Endothelial cell (in vitro differentiated cells): ENCODE measurements at regions not wholly inside any gene's neighbourhood (a gene's known extent, or its start where the extent isn't known, plus 50 kb on each side); places are given as distances from the start of the nearest gene placed in this dataset.

ENCODE experiments used
- DNase-seq: peaks from one replicate; pipeline ENCODE4 v3.0.0; 2021; ENCODE audit warnings: low spot score
- H3K27ac Mint-ChIP-seq: one replicate; pipeline ENCODE4 v1.8.0; 2021; ENCODE audit warnings: mixed read lengths, inconsistent platforms; ENCODE audit not compliant: unreplicated experiment
- H3K27me3 Mint-ChIP-seq: one replicate; pipeline ENCODE4 v1.8.0; 2021; ENCODE audit warnings: mild to moderate bottlenecking, moderate library complexity, mixed read lengths, inconsistent platforms; ENCODE audit not compliant: unreplicated experiment
- H3K36me3 Mint-ChIP-seq: one replicate; pipeline ENCODE4 v1.8.0; 2021; ENCODE audit warnings: mild to moderate bottlenecking, low read depth, mixed read lengths, inconsistent platforms; ENCODE audit not compliant: unreplicated experiment
- H3K4me1 Mint-ChIP-seq: one replicate; pipeline ENCODE4 v1.8.0; 2021; ENCODE audit warnings: mild to moderate bottlenecking, mixed read lengths, inconsistent platforms; ENCODE audit not compliant: unreplicated experiment
- H3K4me3 Mint-ChIP-seq: one replicate; pipeline ENCODE4 v1.8.0; 2021; ENCODE audit warnings: mild to moderate bottlenecking, mixed read lengths, inconsistent platforms; ENCODE audit not compliant: unreplicated experiment
- H3K9me3 Mint-ChIP-seq: one replicate; pipeline ENCODE4 v1.8.0; 2021; ENCODE audit warnings: mixed read lengths, inconsistent platforms; ENCODE audit not compliant: unreplicated experiment
- CTCF ChIP-seq: fragments of 200-600 bp; sonication (generic); IDR thresholded peaks from one replicate; pipeline ENCODE4 v1.5.0; 2021; ENCODE audit warnings: antibody characterized with exemption; ENCODE audit not compliant: unreplicated experiment

DNA sequence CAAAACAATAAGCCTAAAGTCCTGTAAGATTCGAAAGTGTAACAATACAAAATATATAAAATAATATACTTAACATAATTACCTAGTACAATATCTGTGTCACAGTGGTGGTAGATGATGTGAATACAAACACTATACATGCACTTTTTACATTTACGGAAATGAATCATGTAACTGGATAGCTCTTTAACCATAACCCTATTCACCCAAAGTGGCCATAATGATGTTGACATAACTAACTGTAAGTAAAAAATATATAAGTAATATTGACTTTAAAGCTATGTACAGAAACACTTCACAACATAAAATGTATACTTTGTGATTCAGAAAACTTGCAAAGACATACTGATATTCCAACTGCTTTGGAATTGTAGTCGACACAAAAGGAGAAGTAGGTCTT is 616.9 kb upstream of the SLC8A1 start:
- Mint-ChIP-seq H3K27me3 (no peaks in the 10 kb centered on the region), H3K4me3 (no peak overlapping the region), H3K9me3 (no peaks in the 10 kb centered on the region), H3K27ac (no peak overlapping the region), H3K4me1 (no peaks in the 10 kb centered on the region), H3K36me3 (no peaks in the 10 kb centered on the region)
- no peak for DNase-seq
- no peak for TF ChIP-seq CTCF

GRCh38 chr2:41078341-41078740 is 626.5 kb upstream of the SLC8A1 start:
- no peak for TF ChIP-seq CTCF

GRCh38 chr2:41079011-41079410 is 627.1 kb upstream of the SLC8A1 start:
- DNase-seq, result no peak
- H3K9me3 Mint-ChIP-seq, result no peaks in the 10 kb centered on the region
- no peak for TF ChIP-seq CTCF
- no peaks in the 10 kb centered on the region for H3K4me1 Mint-ChIP-seq
- H3K27ac Mint-ChIP-seq, result no peak overlapping the region
- no peaks in the 10 kb centered on the region for H3K27me3 Mint-ChIP-seq
- no peaks in the 10 kb centered on the region for H3K36me3 Mint-ChIP-seq
- H3K4me3 Mint-ChIP-seq, result no peak overlapping the region

More at GRCh38 chr2:41078341-41078740, 626.5 kb upstream of the SLC8A1 start:
- H3K4me3 Mint-ChIP-seq, result no peak overlapping the region
- no peak for DNase-seq
- no peaks in the 10 kb centered on the region for H3K4me1 Mint-ChIP-seq
- no peaks in the 10 kb centered on the region for H3K9me3 Mint-ChIP-seq
- no peak overlapping the region for H3K27ac Mint-ChIP-seq
- H3K27me3 Mint-ChIP-seq, result no peaks in the 10 kb centered on the region
- H3K36me3 Mint-ChIP-seq, result no peaks in the 10 kb centered on the region

GRCh38 chr2:41084321-41084720 is 632.4 kb upstream of the SLC8A1 start:
- H3K9me3 Mint-ChIP-seq, result no peaks in the 10 kb centered on the region
- H3K27ac Mint-ChIP-seq, result no peak overlapping the region
- TF ChIP-seq CTCF, result no peak
- no peaks in the 10 kb centered on the region for H3K4me1 Mint-ChIP-seq
- no peak for DNase-seq
- H3K36me3 Mint-ChIP-seq, result no peaks in the 10 kb centered on the region
- H3K4me3 Mint-ChIP-seq, result no peak overlapping the region
- no peaks in the 10 kb centered on the region for H3K27me3 Mint-ChIP-seq

DNA sequence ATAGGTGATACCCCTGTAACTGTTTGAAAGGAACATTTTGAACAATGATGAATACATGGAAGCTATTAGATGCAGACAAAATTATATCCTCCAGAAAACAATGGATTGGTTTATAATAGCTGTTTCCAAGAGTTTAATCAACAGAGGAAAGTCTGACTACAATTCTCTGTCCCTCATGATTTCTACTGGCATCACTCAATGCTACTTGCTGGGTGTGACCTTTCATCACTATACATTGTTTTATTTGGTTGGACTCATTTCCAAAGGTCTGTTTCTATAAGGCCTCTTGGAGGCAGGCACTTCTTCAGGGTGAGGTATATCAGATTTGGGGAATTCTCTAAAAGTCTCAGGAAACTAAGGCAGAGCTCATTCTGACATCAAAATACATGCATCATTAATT is 636.1 kb upstream of the SLC8A1 start:
- H3K27ac Mint-ChIP-seq, result no peak overlapping the region
- no peak for DNase-seq
- H3K4me3 Mint-ChIP-seq, result no peak overlapping the region
- no peaks in the 10 kb centered on the region for H3K9me3 Mint-ChIP-seq
- no peaks in the 10 kb centered on the region for H3K4me1 Mint-ChIP-seq
- no peaks in the 10 kb centered on the region for H3K27me3 Mint-ChIP-seq
- no peaks in the 10 kb centered on the region for H3K36me3 Mint-ChIP-seq
- no peak for TF ChIP-seq CTCF
